CD1c-positive myeloid dendritic cell (primary cell): ENCODE measurements at regions not wholly inside any gene's neighbourhood (a gene's known extent, or its start where the extent isn't known, plus 50 kb on each side); places are given as distances from the start of the nearest gene placed in this dataset.

ENCODE experiments used
- DNase-seq: peaks from one replicate; pipeline ENCODE4 v3.0.0-alpha.2; 2016; ENCODE audit errors: extremely low spot score

GRCh38 chr10:44818701-44819127, 92.4 kb upstream of the TMEM72 start:
- no peak for DNase-seq

DNA sequence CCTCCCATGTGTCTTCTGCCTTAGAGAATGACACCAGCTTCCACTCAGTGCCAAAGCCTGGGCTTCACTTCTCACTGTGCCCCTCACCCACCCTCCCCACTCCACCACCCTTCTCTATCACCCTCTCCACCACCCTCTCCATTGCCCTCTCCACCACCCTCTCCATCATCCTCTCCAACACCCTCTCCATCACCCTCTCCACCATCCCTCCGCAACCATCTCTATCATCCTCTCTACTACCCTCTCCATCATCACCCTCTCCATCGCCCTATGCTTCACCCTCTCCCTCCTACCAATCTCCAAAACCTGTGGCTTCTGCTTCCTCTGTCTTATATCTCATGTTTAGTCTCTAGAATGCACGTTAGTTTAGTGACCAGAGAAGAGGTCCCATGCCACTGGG, 91.0 kb upstream of the TMEM72 start:
- DNase-seq: no peak

GRCh38 chr10:44821290-44821689, 89.8 kb upstream of the TMEM72 start:
- peak; percentile 5 for DNase-seq

- no peak for DNase-seq
Measured at GRCh38 chr10:44822349-44822748, 88.8 kb upstream of the TMEM72 start.

DNA sequence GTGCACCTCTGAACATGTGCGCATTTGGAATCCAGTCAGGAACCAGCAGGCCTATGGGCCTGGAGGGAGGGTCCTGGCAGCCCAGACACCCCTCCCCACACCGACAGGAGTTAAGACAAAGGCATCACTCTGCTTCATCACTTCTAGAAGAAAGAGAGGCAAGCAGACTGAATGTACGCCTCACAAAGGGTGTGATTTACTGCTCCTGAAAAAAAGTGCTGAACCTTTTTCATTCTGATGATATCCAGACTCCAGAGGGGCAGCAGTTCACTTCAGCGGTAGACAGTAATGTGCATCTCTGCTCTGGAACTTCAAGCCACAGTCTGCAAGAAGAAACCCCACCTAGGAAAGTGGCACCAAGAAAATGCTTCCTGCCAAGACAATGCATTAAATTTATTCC, 88.2 kb upstream of the TMEM72 start:
- DNase-seq: no peak

DNA sequence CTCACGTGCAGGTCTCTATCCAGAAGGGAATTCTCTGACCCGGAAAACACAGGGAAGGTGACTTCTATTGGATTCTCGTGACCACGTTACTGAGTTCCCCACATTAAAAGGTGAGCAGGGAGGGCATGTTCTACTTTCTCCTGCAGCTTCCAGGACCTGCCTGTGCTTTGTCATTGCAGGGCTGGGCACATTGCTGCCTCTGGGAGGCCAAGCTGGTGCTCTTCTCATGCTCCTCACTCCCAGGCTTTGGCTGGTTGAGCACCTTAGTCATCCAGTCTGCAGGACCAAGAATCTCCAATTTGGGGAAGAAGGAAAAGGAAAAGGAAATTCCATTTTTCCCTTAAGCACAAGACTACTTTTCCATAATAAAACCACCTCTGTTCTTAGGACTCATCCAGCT, 86.5 kb upstream of the TMEM72 start:
- DNase-seq: no peak

- DNase-seq: no peak
Measured at GRCh38 chr10:44827431-44828006, 83.6 kb upstream of the TMEM72 start.

GRCh38 chr10:44828508-44829142, 82.5 kb upstream of the TMEM72 start:
- no peak for DNase-seq

GRCh38 chr10:44829426-44829825, 81.7 kb upstream of the TMEM72 start:
- DNase-seq: no peak

DNA sequence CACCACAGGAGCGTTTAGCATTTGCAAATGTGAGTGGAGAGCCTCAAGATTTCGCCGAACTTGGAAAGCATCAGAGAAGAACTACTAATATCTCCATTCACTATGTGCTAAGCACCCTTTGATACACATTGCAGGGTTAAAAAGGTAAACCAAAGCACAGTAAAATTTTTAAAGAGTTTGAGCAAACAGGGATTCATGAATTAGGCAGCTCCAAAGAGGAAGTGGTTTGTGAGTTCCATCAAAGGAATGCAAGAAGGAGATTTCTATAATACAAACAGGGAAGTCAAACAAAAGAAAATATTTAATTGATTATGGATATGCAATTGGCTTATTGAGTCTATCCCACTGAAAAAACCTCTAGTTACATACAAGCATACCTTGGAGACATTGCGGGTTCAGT, 81.1 kb upstream of the TMEM72 start:
- no peak for DNase-seq

- DNase-seq: no peak
Measured at GRCh38 chr10:44831581-44831980, 79.6 kb upstream of the TMEM72 start.

DNA sequence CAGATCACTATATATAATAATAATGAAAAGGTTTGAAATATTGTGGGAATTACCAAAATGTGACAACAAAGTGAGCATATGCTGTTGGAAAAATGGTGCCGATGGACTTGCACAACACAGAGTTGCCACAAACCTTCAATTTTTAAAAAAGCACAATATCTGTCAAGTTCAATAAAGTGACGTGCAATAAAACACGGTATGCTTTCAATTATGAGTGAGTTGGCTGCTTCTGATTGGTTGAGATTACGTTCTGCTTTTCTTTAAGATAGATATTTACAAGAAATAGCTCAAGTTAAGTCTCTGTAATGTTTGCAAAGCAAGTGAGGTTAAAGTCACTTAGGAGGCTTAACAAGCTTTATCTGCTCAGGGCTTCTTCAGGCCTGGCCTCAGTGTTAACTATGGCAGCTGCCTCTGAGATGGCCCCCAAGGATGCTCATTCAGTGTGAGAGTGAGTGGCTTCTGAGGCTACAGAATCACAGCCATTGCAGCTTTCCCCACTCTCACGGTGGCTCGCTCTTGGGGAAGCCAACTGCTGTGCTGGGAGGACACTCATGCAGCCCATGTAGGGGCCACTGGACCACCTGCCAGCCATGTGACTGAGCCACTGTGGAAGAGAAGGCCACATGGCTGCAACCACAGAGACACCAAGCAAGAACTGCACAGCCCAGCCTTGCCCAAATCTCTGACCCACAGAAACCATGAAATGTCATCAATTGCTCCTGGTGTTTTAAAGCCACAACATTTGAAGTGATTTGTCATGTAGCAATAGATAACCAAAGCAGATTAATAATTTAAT, 78.3 kb upstream of the TMEM72 start:
- no peak for DNase-seq

- no peak for DNase-seq
Measured at GRCh38 chr10:44834131-44834530, 77.0 kb upstream of the TMEM72 start.

GRCh38 chr10:44835300-44835699, 75.8 kb upstream of the TMEM72 start:
- DNase-seq: no peak

DNA sequence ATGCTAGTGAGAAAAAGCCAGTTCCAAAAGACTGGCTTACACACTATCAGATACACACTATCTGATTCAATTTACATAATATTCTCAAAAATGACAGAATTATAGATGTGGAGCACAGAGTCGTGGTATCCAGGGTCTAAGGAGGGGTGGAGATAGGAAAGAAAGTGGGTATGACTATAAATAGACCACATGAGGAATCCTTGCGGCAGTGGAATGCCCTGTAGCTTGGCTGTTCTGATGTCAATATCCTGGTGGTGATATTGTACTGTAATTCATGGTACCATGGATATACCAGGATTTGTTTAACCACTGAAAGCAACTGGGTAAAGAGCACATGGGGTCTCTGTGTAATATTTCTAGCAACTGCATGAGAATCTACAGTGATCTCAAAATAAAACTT, 67.7 kb upstream of the TMEM72 start:
- DNase-seq: no peak

GRCh38 chr10:44845361-44846175, 65.6 kb upstream of the TMEM72 start:
- DNase-seq: no peak

DNA sequence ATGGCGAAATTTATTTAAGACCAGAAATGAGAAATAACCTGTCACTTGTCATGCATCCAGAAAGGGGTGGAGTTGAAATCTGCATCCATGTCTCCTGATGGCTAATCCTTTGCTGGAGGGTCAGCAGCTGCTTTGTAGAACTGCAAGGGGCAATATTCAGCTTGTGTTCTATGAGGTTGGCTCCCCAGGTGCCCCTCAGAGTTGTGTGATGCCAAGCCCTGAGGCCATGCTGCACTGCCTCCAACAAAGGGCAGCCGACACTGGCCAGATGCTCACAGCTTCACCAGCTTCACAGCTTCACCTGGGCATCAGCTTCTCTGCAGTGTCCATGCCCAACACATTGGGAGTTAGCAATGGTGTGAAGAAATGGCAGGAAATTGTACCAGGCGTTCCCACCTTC, 64.0 kb upstream of the TMEM72 start:
- DNase-seq: no peak

DNA sequence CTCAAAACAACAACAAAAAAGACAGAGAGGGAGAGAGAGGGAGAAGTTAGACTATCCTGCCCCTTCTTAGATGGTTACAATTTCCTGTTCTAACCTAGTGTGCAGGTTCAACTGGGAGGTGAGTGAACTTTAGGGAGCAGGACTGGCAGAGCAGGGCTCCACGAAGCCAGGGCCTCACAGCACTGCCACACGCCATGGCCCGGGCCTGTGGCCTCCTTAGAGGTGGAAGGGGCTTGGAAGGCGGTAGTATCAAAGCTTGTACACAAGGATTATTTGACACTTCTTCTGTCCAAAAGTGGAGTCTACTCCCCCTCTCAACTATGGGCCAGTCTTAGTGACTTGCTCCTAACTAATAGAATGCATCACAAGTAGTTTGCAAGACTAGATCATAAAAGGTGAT, 62.9 kb upstream of the TMEM72 start:
- DNase-seq: no peak

GRCh38 chr10:44849936-44850335, 61.2 kb upstream of the TMEM72 start:
- no peak for DNase-seq

DNA sequence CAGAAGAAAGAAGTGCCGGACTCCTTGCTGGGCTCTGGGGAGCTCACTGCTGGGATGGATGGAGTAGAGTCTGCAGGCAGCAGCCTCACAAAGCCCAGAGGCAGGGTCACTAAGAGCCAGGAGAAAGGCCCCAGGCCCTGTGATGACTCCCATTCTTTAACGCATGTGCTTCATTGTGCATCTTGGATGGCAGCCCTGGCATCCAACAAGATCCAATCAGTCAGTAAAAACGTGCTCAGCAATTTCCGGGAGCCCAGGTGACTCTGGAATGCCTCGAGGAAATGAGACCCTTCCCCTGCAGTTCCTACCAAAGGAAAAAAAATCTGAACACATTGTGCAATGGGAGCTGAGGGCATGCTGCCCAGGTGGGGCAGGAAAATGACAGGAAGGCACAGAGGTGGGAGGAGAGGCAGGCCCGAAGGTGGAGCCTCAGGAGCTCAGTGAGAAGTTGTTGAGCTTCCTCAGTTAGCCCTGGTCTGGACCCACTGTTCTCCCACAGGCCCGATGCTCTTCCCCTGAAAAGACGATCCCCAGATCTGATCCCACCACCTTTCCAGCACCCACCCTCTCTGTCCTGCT, 60.7 kb upstream of the TMEM72 start:
- DNase-seq: no peak

- no peak for DNase-seq
Measured at GRCh38 chr10:44851413-44851812, 59.7 kb upstream of the TMEM72 start.

DNA sequence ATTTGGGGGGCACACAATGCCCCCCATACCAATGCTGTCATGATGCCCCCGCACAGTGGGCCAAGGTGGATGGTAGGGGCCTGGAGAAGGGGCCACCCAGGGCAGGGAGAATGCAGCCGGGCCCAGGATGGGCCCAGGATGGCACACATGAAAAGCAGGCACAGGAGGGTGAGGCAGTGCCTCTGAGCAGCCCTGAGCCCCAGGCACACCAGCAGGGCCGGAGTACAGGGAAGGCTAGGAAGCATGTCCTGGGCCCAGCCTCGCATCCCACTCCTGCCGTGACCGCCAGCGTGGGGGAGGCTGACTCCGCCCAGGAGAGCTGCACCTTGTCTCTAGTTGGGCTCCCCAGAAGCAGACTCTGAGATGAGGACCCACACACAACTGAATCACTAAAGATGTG, 59.3 kb upstream of the TMEM72 start:
- no peak for DNase-seq
